ENCODE measurements at regions not wholly inside any gene's neighbourhood (a gene's known extent, or its start where the extent isn't known, plus 50 kb on each side); places are given as distances from the start of the nearest gene placed in this dataset.

GRCh38 chr7:17020250-17020649 is 138.5 kb upstream of the AGR3 start:
- DNase-seq (ENCODE audit: extremely low read depth, low read depth): no peak
- no peak for TF ChIP-seq CTCF (IDR thresholded peaks at IDR 0.05; ENCODE audit: low read depth, low read length)

- no peak for TF ChIP-seq CTCF (IDR thresholded peaks at IDR 0.05; ENCODE audit: low read depth, low read length)
- no peak for DNase-seq (ENCODE audit: extremely low read depth, low read depth)
Observed at GRCh38 chr7:17021205-17021604, 139.4 kb upstream of the AGR3 start.

GRCh38 chr7:17022920-17023319 is 141.1 kb upstream of the AGR3 start:
- no peak for DNase-seq (ENCODE audit: extremely low read depth, low read depth)
- TF ChIP-seq CTCF (IDR thresholded peaks at IDR 0.05; ENCODE audit: low read depth, low read length): no peak

- DNase-seq (ENCODE audit: extremely low read depth, low read depth): no peak
- no peak for TF ChIP-seq CTCF (IDR thresholded peaks at IDR 0.05; ENCODE audit: low read depth, low read length)
Observed at GRCh38 chr7:17026269-17026668, 144.5 kb upstream of the AGR3 start.

- no peak for DNase-seq (ENCODE audit: extremely low read depth, low read depth)
- TF ChIP-seq CTCF (IDR thresholded peaks at IDR 0.05; ENCODE audit: low read depth, low read length): no peak
Observed at GRCh38 chr7:17027143-17027788, 145.5 kb upstream of the AGR3 start.

GRCh38 chr7:17027789-17028152 is 146.0 kb upstream of the AGR3 start:
- TF ChIP-seq CTCF (IDR thresholded peaks at IDR 0.05; ENCODE audit: low read depth, low read length): no peak
- DNase-seq (ENCODE audit: extremely low read depth, low read depth): no peak

GRCh38 chr7:17029150-17029549 is 147.4 kb upstream of the AGR3 start:
- no peak for DNase-seq (ENCODE audit: extremely low read depth, low read depth)
- no peak for TF ChIP-seq CTCF (IDR thresholded peaks at IDR 0.05; ENCODE audit: low read depth, low read length)

Data from AG09319 (cell line).